BE2C (cell line): ENCODE measurements at regions not wholly inside any gene's neighbourhood (a gene's known extent, or its start where the extent isn't known, plus 50 kb on each side); places are given as distances from the start of the nearest gene placed in this dataset.
"Not testable (repeated sequence)": the region's sequence is repeated elsewhere in the genome, so short reads cannot be mapped to it uniquely, and the experiment has no call there.

Experiments
- DNase-seq: peaks from one replicate; pipeline ENCODE4 v3.0.0-alpha.2; 2020
- H3K27me3 ChIP-seq: fragments of 250-450 bp; sonication (Bioruptor Pico); 2 replicates; pipeline ENCODE4 v1.5.1; 2020; ENCODE audit warnings: mild to moderate bottlenecking
- H3K36me3 ChIP-seq: fragments of 250-450 bp; sonication (Bioruptor Pico); 2 replicates; pipeline ENCODE4 v1.5.1; 2020; ENCODE audit warnings: mild to moderate bottlenecking
- H3K4me1 ChIP-seq: fragments of 250-450 bp; sonication (Bioruptor Pico); 2 replicates; pipeline ENCODE4 v1.5.1; 2020
- H3K4me3 ChIP-seq: 2 replicates; pipeline ENCODE4 v1.5.1; 2011; ENCODE audit warnings: low read depth, low read length
- H3K9me3 ChIP-seq: fragments of 250-450 bp; sonication (Bioruptor Pico); 2 replicates; pipeline ENCODE4 v1.5.1; 2020
- CTCF ChIP-seq: IDR thresholded peaks from 2 replicates; pipeline ENCODE4 v1.5.1; 2012; ENCODE audit warnings: mild to moderate bottlenecking, low read depth, low read length

GRCh38 chr18:6541131-6541679 is 126.5 kb upstream of the L3MBTL4 start:
- DNase-seq, result not testable (repeated sequence)
- peak; percentile 16 for TF ChIP-seq CTCF

GRCh38 chr18:6542296-6542695 is 127.6 kb upstream of the L3MBTL4 start:
- H3K4me3 ChIP-seq, result no peak overlapping the region
- TF ChIP-seq CTCF, result no peak
- no peaks in the 10 kb centered on the region for H3K9me3 ChIP-seq
- no peaks in the 10 kb centered on the region for H3K36me3 ChIP-seq
- no peaks in the 10 kb centered on the region for H3K4me1 ChIP-seq
- H3K27me3 ChIP-seq, result no peaks in the 10 kb centered on the region
- DNase-seq, result no peak

More at GRCh38 chr18:6541131-6541679, 126.5 kb upstream of the L3MBTL4 start:
- not testable (repeated sequence) for H3K36me3 ChIP-seq, H3K9me3 ChIP-seq, H3K27me3 ChIP-seq, H3K4me1 ChIP-seq, H3K4me3 ChIP-seq

- no peak overlapping the region for H3K4me3 ChIP-seq
- no peaks in the 10 kb centered on the region for H3K36me3 ChIP-seq
- DNase-seq, result no peak
- H3K9me3 ChIP-seq, result no peaks in the 10 kb centered on the region
- no peaks in the 10 kb centered on the region for H3K4me1 ChIP-seq
- H3K27me3 ChIP-seq, result no peaks in the 10 kb centered on the region
- TF ChIP-seq CTCF, result peak; percentile 44
Measured at GRCh38 chr18:6543330-6543908, 128.7 kb upstream of the L3MBTL4 start.

- Histone ChIP-seq H3K4me1 (no peaks in the 10 kb centered on the region), H3K4me3 (no peak overlapping the region), H3K36me3 (no peaks in the 10 kb centered on the region), H3K27me3 (no peaks in the 10 kb centered on the region), H3K9me3 (no peaks in the 10 kb centered on the region)
- DNase-seq, result no peak
- TF ChIP-seq CTCF, result no peak
Measured at GRCh38 chr18:6546229-6546628, 131.5 kb upstream of the L3MBTL4 start.

GRCh38 chr18:6547476-6547875 is 132.8 kb upstream of the L3MBTL4 start:
- DNase-seq, result no peak

More at GRCh38 chr18:6547476-6547875, 132.8 kb upstream of the L3MBTL4 start:
- TF ChIP-seq CTCF, result no peak
- Histone ChIP-seq H3K4me1 (no peaks in the 10 kb centered on the region), H3K9me3 (no peaks in the 10 kb centered on the region), H3K4me3 (no peak overlapping the region), H3K36me3 (no peaks in the 10 kb centered on the region), H3K27me3 (no peaks in the 10 kb centered on the region)
